HCT116 (cell line): ENCODE measurements at regions not wholly inside any gene's neighbourhood (a gene's known extent, or its start where the extent isn't known, plus 50 kb on each side); places are given as distances from the start of the nearest gene placed in this dataset.

Experiments
- ATAC-seq: fragments of 200-7000 bp; cut with Tn5 transposase; 2 replicates; pipeline ENCODE4 v1.9.1; 2020; ENCODE audit warnings: mild to moderate bottlenecking, moderate library complexity
- BruUV-seq: library from RNA; stranded (reverse); fragments of 400-500 nt; replicated peaks from 2 replicates; lab custom pipeline; 2021; lab: Mats Ljungman, UMichigan
- CTCF ChIA-PET: fragments of 300-600 bp; sonication (Branson Sonifier 250); formaldehyde crosslinking; loops from one replicate; lab custom pipeline; 2021; ENCODE audit warnings: antibody characterized with exemption; lab: Charles Lee
- POLR2A ChIA-PET: fragments of 300-600, 350-600 bp; sonication (Branson Sonifier 250); formaldehyde crosslinking; loops from one replicate; lab custom pipeline; 2021; ENCODE audit warnings: antibody characterized with exemption; lab: Charles Lee
- RAD21 ChIA-PET, 2 experiments: fragments of 300-600 bp; sonication (Branson Sonifier 250); formaldehyde crosslinking; loops; one replicate each; lab custom pipeline; 2023; ENCODE audit warnings: low total read pairs in 2 of 2; ENCODE audit not compliant: uncharacterized antibody in 2 of 2, unreplicated experiment in 2 of 2, low non-redundant PET in 1 of 2; lab: Charles Lee
- DNase-seq: peaks from one replicate; pipeline ENCODE4 v3.0.0-alpha.2; 2010; ENCODE audit warnings: low read depth, low spot score
- H2AFZ ChIP-seq: fragments of 200-600 bp; shearing (Covaris generic), sonication (generic); 2 replicates; pipeline ENCODE4 v1.6.1; 2017; ENCODE audit warnings: low read depth, mixed run types, mixed read lengths, antibody characterized with exemption, low read length; ENCODE audit not compliant: poor library complexity, severe bottlenecking
- H3K27ac ChIP-seq: 2 replicates; pipeline ENCODE4 v1.5.1; 2012; ENCODE audit warnings: low read depth, low read length
- H3K27me3 ChIP-seq: fragments of 200-600 bp; sonication (generic); 2 replicates; pipeline ENCODE4 v1.6.1; 2016; ENCODE audit warnings: mixed run types, low read length, mixed read lengths; ENCODE audit not compliant: insufficient read depth
- H3K36me3 ChIP-seq, 2 experiments: fragments of 200-500 bp in 1 of 2; fragments of 200-600 bp in 1 of 2; sonication (Bioruptor generic) in 1 of 2; sonication (generic) in 1 of 2; 2 replicates each; pipeline versions ENCODE4 v1.5.1 to v1.6.1; 2014 to 2016; ENCODE audit warnings: low read length in 2 of 2, inconsistent platforms in 1 of 2, mixed read lengths in 1 of 2, mixed run types in 1 of 2; ENCODE audit not compliant: insufficient read depth in 2 of 2, control insufficient read depth in 1 of 2
- H3K4me1 ChIP-seq, 2 experiments: fragments of 200-600 bp in 1 of 2; sonication (generic) in 1 of 2; 2 replicates each; pipeline versions ENCODE4 v1.5.1 to v1.6.1; 2012 to 2017; ENCODE audit warnings: low read length in 2 of 2, inconsistent platforms in 1 of 2, mild to moderate bottlenecking in 1 of 2, mixed read lengths in 1 of 2, mixed run types in 1 of 2, moderate library complexity in 1 of 2; ENCODE audit not compliant: insufficient read depth in 2 of 2, control insufficient read depth in 1 of 2
- H3K4me2 ChIP-seq: fragments of 200-600 bp; sonication (generic); 2 replicates; pipeline ENCODE4 v1.6.1; 2017; ENCODE audit warnings: mixed run types, low read length, mixed read lengths
- H3K4me3 ChIP-seq, 2 experiments: fragments of 200-600 bp in 1 of 2; sonication (generic) in 1 of 2; replicated peaks in 1 of 2; 2 replicates each; pipeline ENCODE4 v1.5.1; 2011 to 2016; ENCODE audit warnings: low read length in 2 of 2, control low read depth in 1 of 2, low read depth in 1 of 2, mild to moderate bottlenecking in 1 of 2, mixed read lengths in 1 of 2, mixed run types in 1 of 2
- H3K79me2 ChIP-seq: fragments of 200-600 bp; sonication (generic); 2 replicates; pipeline ENCODE4 v1.6.1; 2017; ENCODE audit warnings: mild to moderate bottlenecking, mixed run types, low read length, moderate library complexity, mixed read lengths; ENCODE audit not compliant: insufficient read depth
- H3K9ac ChIP-seq: fragments of 200-600 bp; sonication (generic); 2 replicates; pipeline ENCODE4 v1.6.1; 2016; ENCODE audit warnings: low read length, mixed read lengths
- H3K9me2 ChIP-seq: fragments of 200-600 bp; sonication (generic), shearing (Covaris generic); 2 replicates; pipeline ENCODE4 v1.6.1; 2017; ENCODE audit warnings: mixed run types, mild to moderate bottlenecking, moderate library complexity; ENCODE audit not compliant: insufficient read depth
- H3K9me3 ChIP-seq, 2 experiments: fragments of 200-500 bp in 1 of 2; fragments of 200-600 bp in 1 of 2; sonication (Bioruptor generic) in 1 of 2; sonication (generic) in 1 of 2; 2 replicates each; pipeline ENCODE4 v1.6.1; 2014 to 2017; ENCODE audit warnings: low read length in 2 of 2, mixed read lengths in 2 of 2, inconsistent platforms in 1 of 2, low read depth in 1 of 2, mild to moderate bottlenecking in 1 of 2, mixed run types in 1 of 2, moderate library complexity in 1 of 2; ENCODE audit not compliant: control insufficient read depth in 1 of 2, insufficient read depth in 1 of 2
- H4K20me1 ChIP-seq: fragments of 200-600 bp; sonication (generic), shearing (Covaris generic); 2 replicates; pipeline ENCODE4 v1.6.1; 2017; ENCODE audit warnings: mixed run types, mild to moderate bottlenecking, moderate library complexity; ENCODE audit not compliant: insufficient read depth
- ATF3 ChIP-seq: IDR thresholded peaks from 2 replicates; pipeline ENCODE4 v1.6.1; 2012
- CBX3 ChIP-seq: IDR thresholded peaks from 2 replicates; pipeline ENCODE4 v1.6.1; 2012; ENCODE audit warnings: low read depth
- CEBPB ChIP-seq: IDR thresholded peaks from 2 replicates; pipeline ENCODE4 v1.6.1; 2012; ENCODE audit warnings: low read depth
- CTCF ChIP-seq, 3 experiments: fragments of 200-600 bp in 1 of 3; sonication (generic) in 1 of 3; IDR thresholded peaks in 2 of 3; conservative IDR thresholded peaks in 1 of 3; 2 replicates each; pipeline ENCODE4 v1.5.1; 2012 to 2017; ENCODE audit warnings: low read depth in 2 of 3, low read length in 2 of 3, antibody characterized with exemption in 1 of 3, borderline replicate concordance in 1 of 3, control low read depth in 1 of 3, mild to moderate bottlenecking in 1 of 3, mixed read lengths in 1 of 3, mixed run types in 1 of 3, moderate library complexity in 1 of 3; ENCODE audit not compliant: insufficient read depth in 1 of 3
- EGR1 ChIP-seq: IDR thresholded peaks from 2 replicates; pipeline ENCODE4 v1.6.1; 2012; ENCODE audit warnings: low read depth
- ELF1 ChIP-seq: IDR thresholded peaks from 2 replicates; pipeline ENCODE4 v1.6.1; 2012; ENCODE audit warnings: low read depth, borderline replicate concordance
- EZH2 ChIP-seq: fragments of 200-600 bp; sonication (generic); IDR thresholded peaks from 2 replicates; pipeline ENCODE4 v1.6.1; 2017; ENCODE audit warnings: antibody characterized with exemption, mixed run types
- EZH2phosphoT487 ChIP-seq: fragments of 200-600 bp; IDR thresholded peaks from 2 replicates; pipeline ENCODE4 v1.6.1; 2018; ENCODE audit warnings: antibody characterized with exemption, borderline replicate concordance
- FOSL1 ChIP-seq: IDR thresholded peaks from 2 replicates; pipeline ENCODE4 v1.6.1; 2012; ENCODE audit warnings: low read depth
- JUND ChIP-seq: IDR thresholded peaks from 2 replicates; pipeline ENCODE4 v1.6.1; 2012
- MAX ChIP-seq: IDR thresholded peaks from 2 replicates; pipeline ENCODE4 v1.6.1; 2012
- POLR2A ChIP-seq: IDR thresholded peaks from 2 replicates; pipeline ENCODE4 v1.7.0; 2011; ENCODE audit warnings: borderline replicate concordance; ENCODE audit not compliant: insufficient read depth, insufficient read length; ENCODE audit errors: extremely low read depth
- RAD21 ChIP-seq: IDR thresholded peaks from 2 replicates; pipeline ENCODE4 v1.6.1; 2012; ENCODE audit warnings: low read depth, mild to moderate bottlenecking
- SIN3A ChIP-seq: IDR thresholded peaks from 2 replicates; pipeline ENCODE4 v1.6.1; 2012; ENCODE audit warnings: low read depth
- SP1 ChIP-seq: IDR thresholded peaks from 2 replicates; pipeline ENCODE4 v1.6.1; 2012; ENCODE audit warnings: low read depth
- SRF ChIP-seq: IDR thresholded peaks from 2 replicates; pipeline ENCODE4 v1.6.1; 2012; ENCODE audit warnings: low read depth
- YY1 ChIP-seq: IDR thresholded peaks from 2 replicates; pipeline ENCODE4 v1.6.1; 2011; ENCODE audit warnings: low read length, low read depth, moderate library complexity, mild to moderate bottlenecking; ENCODE audit not compliant: insufficient replicate concordance; ENCODE audit errors: extremely low read depth
- ZBTB33 ChIP-seq: IDR thresholded peaks from 2 replicates; pipeline ENCODE4 v1.6.1; 2011; ENCODE audit warnings: mild to moderate bottlenecking, low read length, moderate library complexity; ENCODE audit not compliant: insufficient replicate concordance; ENCODE audit errors: extremely low read depth
- ZFX ChIP-seq: fragments of 450-650 bp; IDR thresholded peaks from 2 replicates; pipeline ENCODE4 v1.6.1; 2017
- ZNF274 ChIP-seq: fragments of 200-500 bp; sonication (Bioruptor generic); IDR thresholded peaks from 2 replicates; pipeline ENCODE4 v1.6.1; 2014; ENCODE audit warnings: mild to moderate bottlenecking, low read depth, low read length, inconsistent platforms
- intact Hi-C: fragments of 100-400 bp; cut with micrococcal nuclease; formaldehyde crosslinking; loops from 2 replicates; pipeline ENCODE4 v1.10.0; 2022

- Histone ChIP-seq H3K9me2 (no peaks in the 10 kb centered on the region), H3K4me1 (peaks cover 13 to 31% of the 10 kb centered on the region in 2 experiments), H3K79me2 (no peaks in the 10 kb centered on the region), H4K20me1 (no peaks in the 10 kb centered on the region), H3K9ac (no peak overlapping the region), H3K4me2 (no peak overlapping the region), H3K27ac (no peak overlapping the region), H3K27me3 (peaks cover 11% of the 10 kb centered on the region; the same call in 1 of the 2 replicates), H2AFZ (no peak overlapping the region), H3K4me3 (no peak overlapping the region), H3K9me3 (no peaks in the 10 kb centered on the region), H3K36me3 (no peaks in the 10 kb centered on the region)
- ATAC-seq = no peak
- BruUV-seq = no TSS peak
- ChIA-PET RAD21 (no interaction called here), CTCF (no interaction called here), POLR2A (interaction anchor here (1.8 kb wide), 1 partner anchor 26 kb away, joined by 4 read pairs; no protein-coding TSS in a partner anchor)
- DNase-seq = no peak
- TF ChIP-seq ATF3 (no peak), ZNF274 (no peak), FOSL1 (no peak), CBX3 (no peak), JUND (no peak), EGR1 (no peak), CTCF (IDR thresholded peaks at IDR 0.05 in 2 of 3, conservative IDR thresholded peaks at IDR 0.05 in 1 of 3; ENCODE audit: borderline replicate concordance in 1 of 3, insufficient read depth in 1 of 3, low read depth in 2 of 3, low read length in 2 of 3) (no peak), CEBPB (no peak), EZH2 (no peak), RAD21 (no peak), SP1 (no peak), POLR2A (no peak), SIN3A (no peak), ELF1 (no peak), YY1 (no peak), SRF (no peak), EZH2phosphoT487 (no peak), ZBTB33 (no peak), ZFX (no peak), MAX (no peak)
- intact Hi-C loops = no loop called here
Observed at GRCh38 chr1:24263746-24264145, 55.4 kb upstream of the GRHL3 start.
